ENCODE measurements at regions not wholly inside any gene's neighbourhood (a gene's known extent, or its start where the extent isn't known, plus 50 kb on each side); places are given as distances from the start of the nearest gene placed in this dataset.

DNA sequence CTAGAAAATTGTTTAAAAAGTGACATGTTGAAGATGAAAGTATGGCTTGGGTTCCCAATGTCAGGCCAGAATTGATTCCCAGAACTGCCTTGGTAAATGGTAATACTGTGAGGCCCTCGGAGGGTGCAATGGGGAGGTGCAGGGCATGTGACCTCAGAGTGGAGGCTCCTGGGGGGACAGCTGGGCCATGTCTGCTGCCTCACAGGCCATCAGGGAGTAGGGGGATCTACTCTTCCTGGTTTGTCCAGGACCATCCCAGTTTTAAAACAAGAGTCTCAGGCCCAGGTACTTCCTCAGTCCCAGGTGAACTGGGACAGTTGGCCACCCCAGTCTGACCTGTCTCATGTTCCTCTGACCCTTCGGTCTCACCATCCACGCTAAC lies 55.3 kb upstream of the SNX9 start:
- TF ChIP-seq, protein P1, sequence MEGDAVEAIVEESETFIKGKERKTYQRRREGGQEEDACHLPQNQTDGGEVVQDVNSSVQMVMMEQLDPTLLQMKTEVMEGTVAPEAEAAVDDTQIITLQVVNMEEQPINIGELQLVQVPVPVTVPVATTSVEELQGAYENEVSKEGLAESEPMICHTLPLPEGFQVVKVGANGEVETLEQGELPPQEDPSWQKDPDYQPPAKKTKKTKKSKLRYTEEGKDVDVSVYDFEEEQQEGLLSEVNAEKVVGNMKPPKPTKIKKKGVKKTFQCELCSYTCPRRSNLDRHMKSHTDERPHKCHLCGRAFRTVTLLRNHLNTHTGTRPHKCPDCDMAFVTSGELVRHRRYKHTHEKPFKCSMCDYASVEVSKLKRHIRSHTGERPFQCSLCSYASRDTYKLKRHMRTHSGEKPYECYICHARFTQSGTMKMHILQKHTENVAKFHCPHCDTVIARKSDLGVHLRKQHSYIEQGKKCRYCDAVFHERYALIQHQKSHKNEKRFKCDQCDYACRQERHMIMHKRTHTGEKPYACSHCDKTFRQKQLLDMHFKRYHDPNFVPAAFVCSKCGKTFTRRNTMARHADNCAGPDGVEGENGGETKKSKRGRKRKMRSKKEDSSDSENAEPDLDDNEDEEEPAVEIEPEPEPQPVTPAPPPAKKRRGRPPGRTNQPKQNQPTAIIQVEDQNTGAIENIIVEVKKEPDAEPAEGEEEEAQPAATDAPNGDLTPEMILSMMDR (IDR thresholded peaks at IDR 0.05; ENCODE audit: insufficient read depth, low read depth, low read length): no peak
- TF ChIP-seq EZH2 (IDR thresholded peaks at IDR 0.05; ENCODE audit: insufficient read depth, low read length): no peak

Measured in astrocyte (in vitro differentiated cells and primary cell).